Peyer's patch (tissue), 4 donors: ENCODE measurements at regions not wholly inside any gene's neighbourhood (a gene's known extent, or its start where the extent isn't known, plus 50 kb on each side); places are given as distances from the start of the nearest gene placed in this dataset.

Experiments used
- DNase-seq, 3 donors: peaks; one replicate each; pipeline ENCODE4 v3.0.0-alpha.2; 2017 to 2019
- H3K27ac ChIP-seq, 4 donors: fragments of 200-600 bp; sonication (generic); one replicate each; pipeline ENCODE4 v1.5.1; 2016 to 2019
- H3K27me3 ChIP-seq, 2 donors: fragments of 200-600 bp; sonication (generic); one replicate each; pipeline ENCODE4 v1.5.1; 2019
- H3K36me3 ChIP-seq, 3 donors: fragments of 200-600 bp; sonication (generic); one replicate each; pipeline ENCODE4 v1.5.1; 2016 to 2019
- H3K4me1 ChIP-seq, 4 donors: fragments of 200-600 bp; sonication (generic); one replicate each; pipeline ENCODE4 v1.5.1; 2016 to 2019
- H3K4me3 ChIP-seq, 4 donors: fragments of 200-600 bp; sonication (generic); 1 replicate in 3 of 4; 2 replicates in 1 of 4; pipeline ENCODE4 v1.5.1; 2016 to 2019; ENCODE audit warnings: mild to moderate bottlenecking in 1 of 4
- H3K9me3 ChIP-seq, 4 donors: fragments of 200-600 bp; sonication (generic); one replicate each; pipeline ENCODE4 v1.5.1; 2016 to 2019; ENCODE audit warnings: mild to moderate bottlenecking in 1 of 4
- CTCF ChIP-seq, 6 experiments: fragments of 450-650 bp in 4 of 6; fragments of 200-600 bp in 2 of 6; sonication (generic) in 1 of 6; IDR thresholded peaks; one replicate each; pipeline ENCODE4 v1.5.1; 2017 to 2019; ENCODE audit warnings: antibody characterized with exemption in 6 of 6, mild to moderate bottlenecking in 3 of 6, moderate library complexity in 1 of 6
- POLR2A ChIP-seq, 2 donors: fragments of 450-650 bp; IDR thresholded peaks; one replicate each; pipeline ENCODE4 v1.5.1; 2017; ENCODE audit warnings: antibody characterized with exemption in 2 of 2, mild to moderate bottlenecking in 2 of 2, moderate library complexity in 2 of 2

- Histone ChIP-seq H3K9me3 (no peaks in the 10 kb centered on the region), H3K27me3 (no peaks in the 10 kb centered on the region), H3K36me3 (no peaks in the 10 kb centered on the region), H3K27ac (no peak overlapping the region), H3K4me1 (no peaks in the 10 kb centered on the region), H3K4me3 (no peak overlapping the region)
- no peak for DNase-seq
- TF ChIP-seq POLR2A (IDR thresholded peaks at IDR 0.05): no peak
- TF ChIP-seq CTCF (IDR thresholded peaks at IDR 0.05): no peak
These were observed 52.4 kb upstream of the EPHA4 start for GRCh38 chr2:221624475-221624874.
